Tibial nerve (tissue), 3 donors: ENCODE measurements at regions not wholly inside any gene's neighbourhood (a gene's known extent, or its start where the extent isn't known, plus 50 kb on each side); places are given as distances from the start of the nearest gene placed in this dataset.

Experiments
- CTCF ChIP-seq, 5 experiments: fragments of 200-600 bp in 3 of 5; fragments of 450-650 bp in 2 of 5; sonication (generic) in 3 of 5; IDR thresholded peaks; one replicate each; pipeline ENCODE4 v1.5.1; 2016 to 2019; ENCODE audit warnings: antibody characterized with exemption in 5 of 5, mild to moderate bottlenecking in 3 of 5, moderate library complexity in 2 of 5
- POLR2A ChIP-seq, 2 donors: fragments of 450-650 bp; IDR thresholded peaks; one replicate each; pipeline ENCODE4 v1.6.1; 2017; ENCODE audit warnings: antibody characterized with exemption in 2 of 2, mild to moderate bottlenecking in 2 of 2, moderate library complexity in 2 of 2

GRCh38 chr7:81605493-81605892, 164.4 kb downstream of the HGF start:
- TF ChIP-seq POLR2A (IDR thresholded peaks at IDR 0.05) = no peak
- no peak for TF ChIP-seq CTCF (IDR thresholded peaks at IDR 0.05)
